HG03196 (cell line): ENCODE measurements at regions not wholly inside any gene's neighbourhood (a gene's known extent, or its start where the extent isn't known, plus 50 kb on each side); places are given as distances from the start of the nearest gene placed in this dataset.

ENCODE experiments used
- ATAC-seq: cut with Tn5 transposase; IDR thresholded peaks from one replicate; pipeline ENCODE4 v1.9.1; 2021; ENCODE audit not compliant: unreplicated experiment

DNA sequence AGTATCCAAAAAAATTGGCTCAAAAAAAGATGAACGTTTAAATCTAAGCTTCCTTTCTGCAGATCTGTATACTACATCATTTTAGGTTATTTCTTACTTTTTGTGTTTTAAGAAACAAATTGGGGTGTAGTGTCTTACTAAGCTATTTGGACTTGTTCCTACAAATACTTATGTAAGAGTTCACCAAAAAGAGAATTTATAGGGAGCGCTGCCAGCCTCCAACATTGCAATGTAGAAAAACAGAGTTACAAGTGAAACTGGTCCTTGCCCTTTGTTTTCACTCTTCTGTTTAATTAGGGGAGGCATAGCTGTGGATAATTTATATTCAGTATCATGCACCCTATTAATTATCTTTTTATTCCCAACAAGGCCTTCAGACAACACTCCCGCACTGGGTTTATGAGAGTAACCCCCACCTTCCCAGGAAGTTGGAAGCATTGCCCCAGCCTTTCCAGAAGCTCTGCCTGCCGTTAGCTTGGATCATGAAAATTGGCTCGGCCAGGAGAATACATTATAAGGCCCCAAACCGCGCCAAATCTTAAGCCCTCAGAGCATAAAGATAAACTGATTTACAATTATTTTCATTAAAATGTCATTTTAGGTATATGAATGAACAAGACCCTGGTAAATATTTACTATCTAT, 261.8 kb upstream of the KLF6 start:
- no peak for ATAC-seq

DNA sequence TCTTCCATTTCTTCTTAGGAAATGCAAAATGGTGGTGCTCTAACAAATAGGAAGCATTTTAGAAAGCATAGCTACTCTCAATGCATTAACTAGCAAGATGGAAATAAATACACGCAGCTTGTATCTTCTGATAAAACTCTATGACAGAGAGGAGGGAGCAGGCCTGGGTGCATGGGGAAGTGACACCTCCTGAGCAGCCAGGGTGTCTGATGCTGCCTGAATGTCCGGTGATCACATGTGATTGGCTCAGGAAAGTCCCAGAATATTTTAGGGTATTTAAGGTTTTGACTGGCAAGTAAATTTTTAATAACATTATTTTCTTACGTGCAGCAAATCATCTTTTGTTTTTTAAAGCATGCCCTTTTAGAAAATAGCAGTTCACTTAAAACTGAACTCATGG, 261.0 kb upstream of the KLF6 start:
- no peak for ATAC-seq

DNA sequence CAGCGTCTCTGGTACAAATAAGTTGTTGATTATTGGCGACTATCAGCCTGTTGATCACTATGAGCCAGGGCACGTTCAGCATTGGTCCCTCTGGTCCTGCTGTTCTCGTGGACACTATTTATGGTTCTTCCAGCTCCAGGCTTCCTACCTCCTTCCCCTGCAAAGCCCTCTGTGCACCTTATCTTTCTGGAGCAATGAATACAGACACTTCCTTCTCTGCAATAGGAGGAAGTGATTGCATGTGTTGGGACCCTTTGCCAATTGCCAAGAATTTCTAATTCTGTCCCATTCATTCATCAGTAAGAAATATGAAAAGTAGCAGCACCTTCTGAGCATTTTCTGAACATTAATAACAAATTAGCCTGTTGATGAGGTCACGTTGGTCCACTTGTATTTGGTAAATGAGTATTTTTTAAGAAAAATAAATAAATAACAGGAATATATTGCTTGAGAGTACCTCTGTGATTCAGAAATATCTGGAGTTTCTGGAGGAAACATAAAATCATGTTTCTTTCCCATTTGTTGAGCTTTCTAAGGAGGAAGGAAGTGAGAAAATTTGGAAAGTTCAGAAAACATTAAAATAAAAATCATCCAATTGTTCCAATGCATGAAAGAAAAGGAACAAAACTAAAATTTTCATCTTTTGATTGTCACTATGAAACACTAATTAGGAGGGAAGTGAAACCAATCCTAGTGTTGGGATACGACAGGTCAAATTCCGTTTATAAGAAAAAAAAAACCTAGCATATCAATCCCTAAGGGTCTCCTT, 259.1 kb upstream of the KLF6 start:
- ATAC-seq, result no peak

DNA sequence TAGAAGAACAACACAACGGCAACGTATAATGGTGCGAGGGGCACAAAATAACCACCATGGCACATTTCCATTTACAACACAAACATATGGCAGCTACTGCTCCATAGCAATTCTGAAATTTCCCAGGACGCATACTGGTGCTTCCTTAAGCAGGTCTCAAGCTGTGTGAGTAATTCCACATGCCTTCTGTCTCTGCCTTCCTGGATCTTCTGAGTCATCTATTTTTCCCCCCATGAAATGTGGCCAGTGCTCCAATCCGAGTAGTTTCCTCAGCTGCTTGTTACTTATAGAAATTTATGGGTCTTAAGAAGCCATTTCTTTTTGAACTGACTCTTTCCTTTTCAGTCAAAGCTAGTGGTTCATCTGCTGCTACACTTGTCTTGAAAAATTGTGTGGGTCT, 256.6 kb upstream of the KLF6 start:
- ATAC-seq, result no peak

DNA sequence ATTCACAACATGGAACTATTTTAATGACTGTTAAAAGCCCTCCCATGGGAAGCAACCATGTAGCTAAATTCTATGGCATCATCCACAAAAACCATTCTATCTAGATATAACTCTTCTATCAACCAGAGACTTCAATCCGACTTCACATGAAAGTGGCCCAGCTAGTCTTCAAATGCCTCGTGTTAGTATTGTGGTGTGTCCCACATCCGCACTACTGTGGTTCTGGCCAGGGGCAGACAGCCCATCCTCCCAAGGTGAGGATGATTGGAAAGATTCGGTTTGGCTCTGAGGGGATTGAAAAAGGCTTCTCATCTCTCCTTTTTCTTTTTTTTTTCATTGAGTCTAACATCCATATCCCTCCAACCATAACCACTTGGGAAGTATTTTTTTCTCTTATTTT, 253.0 kb upstream of the KLF6 start:
- ATAC-seq, result no peak

DNA sequence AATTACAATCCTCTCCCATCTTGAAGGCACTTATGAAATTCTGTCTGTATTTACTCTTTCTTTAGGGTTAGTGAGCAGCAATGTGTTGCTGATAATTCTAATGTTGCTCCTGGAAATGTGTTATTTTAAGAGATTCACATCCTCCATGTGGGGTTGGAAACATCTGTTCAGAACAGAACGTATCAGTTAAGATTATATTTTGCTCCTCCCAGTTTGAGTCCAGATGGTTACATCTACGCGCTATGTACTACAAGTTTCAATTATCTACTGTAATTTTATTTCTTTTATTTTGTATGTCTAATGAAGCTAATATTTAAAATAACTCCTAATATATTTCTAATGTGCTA, 250.6 kb upstream of the KLF6 start:
- no peak for ATAC-seq

DNA sequence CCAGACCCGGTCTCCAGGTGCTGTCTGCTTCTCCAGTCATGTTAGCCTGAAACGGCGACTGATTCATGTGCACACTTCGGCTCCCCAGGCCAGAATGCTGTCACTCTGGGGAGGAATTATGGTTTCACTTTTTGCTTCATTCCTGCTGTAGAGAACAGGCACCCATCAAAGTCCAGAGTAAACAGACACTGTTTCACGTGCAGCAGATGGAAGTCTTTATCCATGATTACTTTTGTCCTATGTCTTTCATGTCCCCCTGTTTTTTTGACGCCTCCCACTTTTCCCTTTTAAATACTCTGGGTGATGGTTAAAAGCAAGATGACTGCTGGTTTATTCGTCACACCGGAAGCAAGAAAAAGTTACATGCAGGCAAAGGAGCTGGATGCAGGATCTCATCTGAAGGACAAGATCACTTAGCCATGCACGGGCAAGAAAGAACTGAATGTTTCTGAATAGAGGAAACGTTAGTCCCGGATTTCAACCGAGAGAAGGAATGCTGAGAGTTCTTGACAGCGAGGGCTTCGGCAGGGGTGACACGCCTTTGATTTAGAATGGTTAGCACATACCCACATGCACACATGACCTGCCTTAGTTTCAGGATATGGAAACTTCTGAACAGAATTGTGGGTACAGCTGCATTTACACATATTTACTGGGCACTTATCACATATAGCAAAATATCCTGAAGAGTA, 250.0 kb upstream of the KLF6 start:
- ATAC-seq, result no peak

DNA sequence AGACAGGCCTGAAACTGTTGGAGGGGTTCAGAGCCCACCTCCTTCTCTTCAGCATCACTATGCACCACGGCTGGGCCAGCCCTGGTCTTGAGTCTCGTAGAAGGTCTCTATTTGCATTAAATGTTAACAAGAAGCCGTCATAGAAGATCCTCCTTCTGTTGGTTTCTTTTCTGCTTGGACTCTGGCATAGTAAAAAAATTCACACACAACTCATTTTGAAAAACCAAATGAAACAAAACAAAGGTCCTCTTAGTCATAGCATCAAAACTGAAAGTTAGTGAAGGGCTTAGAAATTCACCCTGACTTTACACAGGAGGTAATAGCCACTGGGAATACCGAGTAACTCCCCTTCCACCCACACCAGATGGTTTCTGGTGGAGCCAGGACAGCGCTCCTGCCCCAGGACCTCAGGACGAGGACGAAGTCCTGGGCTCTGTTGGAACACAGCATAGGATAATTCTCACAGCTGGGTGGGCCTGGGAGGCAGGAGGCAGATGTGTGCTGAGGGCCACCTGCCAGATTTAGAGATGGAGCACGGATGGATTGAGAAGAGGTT, 248.4 kb upstream of the KLF6 start:
- peak; percentile 89 for ATAC-seq

DNA sequence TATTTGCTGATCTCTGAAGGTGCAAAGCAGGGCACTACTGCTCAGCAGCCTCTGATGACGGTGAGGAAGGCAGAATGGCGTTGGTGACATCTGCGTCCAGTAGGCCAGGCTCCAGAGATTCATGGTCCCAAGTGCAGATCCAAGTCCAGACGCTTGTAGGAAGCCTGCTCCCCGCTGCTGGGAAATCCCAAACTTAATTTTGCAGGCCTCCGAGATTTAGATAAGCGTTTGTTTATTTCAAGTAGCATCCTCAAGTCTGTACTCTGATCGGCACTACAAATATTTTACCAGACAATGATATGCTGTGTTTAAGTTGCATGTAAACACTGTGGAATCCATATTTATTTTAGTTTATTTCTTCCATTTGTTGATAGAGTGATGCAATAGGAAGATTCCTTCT, 244.9 kb upstream of the KLF6 start:
- no peak for ATAC-seq

DNA sequence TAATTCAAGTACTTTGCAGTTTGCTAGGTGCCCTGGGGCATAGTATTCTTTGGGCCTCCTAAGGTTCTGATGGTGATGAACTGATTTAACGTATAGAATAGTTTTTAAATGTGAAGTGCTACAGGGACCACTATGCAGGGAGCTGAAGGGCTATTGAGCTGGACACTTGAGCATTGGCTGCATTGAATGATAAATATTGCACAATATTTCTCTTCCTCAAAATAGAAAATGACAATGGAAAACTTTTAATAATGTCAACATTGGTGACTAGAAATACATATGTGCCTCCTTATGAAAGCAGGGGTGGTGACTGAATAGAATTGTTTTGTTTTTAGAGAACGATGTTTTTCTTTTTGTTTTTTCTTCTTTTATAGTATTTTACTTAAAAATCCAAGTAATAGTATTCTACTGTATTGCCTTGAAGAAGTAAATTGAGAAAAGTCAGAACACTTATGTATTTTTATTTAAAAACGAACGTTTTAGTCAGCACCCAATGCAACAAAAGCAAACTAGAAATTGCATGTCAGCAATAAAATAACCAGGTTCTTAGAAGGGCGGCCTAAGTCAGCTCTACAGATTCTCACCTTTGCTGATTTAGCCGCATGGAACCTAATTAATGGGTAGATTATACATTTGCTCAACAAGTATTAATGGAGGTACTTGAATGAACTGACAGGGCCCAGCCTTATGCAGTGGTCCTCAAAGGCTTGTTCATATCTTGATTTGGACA, 244.0 kb upstream of the KLF6 start:
- no peak for ATAC-seq

DNA sequence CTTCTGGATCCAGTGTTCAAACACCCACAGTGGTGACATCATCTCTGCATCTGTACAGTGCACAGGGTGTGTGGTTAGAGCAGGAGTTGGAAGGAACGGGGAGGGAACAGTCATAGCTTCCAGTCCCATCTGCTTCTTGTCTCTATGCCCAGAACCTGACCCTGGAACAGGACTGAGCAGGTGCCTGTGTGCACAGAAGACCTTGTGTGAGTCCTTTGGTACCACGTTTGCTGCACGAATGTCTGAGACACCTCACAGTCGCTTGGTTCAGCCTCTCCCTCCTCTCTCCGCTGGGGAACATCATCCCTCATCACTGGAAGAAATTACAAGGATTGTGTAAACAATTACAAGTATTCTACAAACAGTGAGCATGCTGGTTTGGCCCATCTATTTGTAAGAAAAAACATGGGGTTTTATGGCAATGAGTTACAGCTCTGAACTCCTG, 243.0 kb upstream of the KLF6 start:
- ATAC-seq, result no peak

DNA sequence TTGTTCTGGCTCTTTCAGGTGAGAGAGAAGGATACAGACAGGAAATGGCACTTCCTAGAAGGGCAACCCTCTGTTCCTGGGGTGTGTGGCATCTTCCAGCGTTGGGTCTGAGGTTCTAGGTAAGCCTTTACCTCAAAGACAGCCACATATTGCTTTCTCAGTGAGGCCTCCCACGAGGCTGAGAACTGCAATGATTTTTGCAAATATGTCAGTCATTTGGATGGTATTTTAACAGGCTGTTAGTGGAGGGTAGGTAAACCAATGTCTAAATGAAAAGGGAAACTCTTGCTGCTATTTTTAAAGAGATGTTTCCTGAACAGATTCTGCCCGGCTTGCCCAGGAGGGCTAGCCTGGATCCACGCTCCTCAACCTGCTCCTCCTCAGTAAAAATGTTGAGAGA, 240.3 kb upstream of the KLF6 start:
- no peak for ATAC-seq

DNA sequence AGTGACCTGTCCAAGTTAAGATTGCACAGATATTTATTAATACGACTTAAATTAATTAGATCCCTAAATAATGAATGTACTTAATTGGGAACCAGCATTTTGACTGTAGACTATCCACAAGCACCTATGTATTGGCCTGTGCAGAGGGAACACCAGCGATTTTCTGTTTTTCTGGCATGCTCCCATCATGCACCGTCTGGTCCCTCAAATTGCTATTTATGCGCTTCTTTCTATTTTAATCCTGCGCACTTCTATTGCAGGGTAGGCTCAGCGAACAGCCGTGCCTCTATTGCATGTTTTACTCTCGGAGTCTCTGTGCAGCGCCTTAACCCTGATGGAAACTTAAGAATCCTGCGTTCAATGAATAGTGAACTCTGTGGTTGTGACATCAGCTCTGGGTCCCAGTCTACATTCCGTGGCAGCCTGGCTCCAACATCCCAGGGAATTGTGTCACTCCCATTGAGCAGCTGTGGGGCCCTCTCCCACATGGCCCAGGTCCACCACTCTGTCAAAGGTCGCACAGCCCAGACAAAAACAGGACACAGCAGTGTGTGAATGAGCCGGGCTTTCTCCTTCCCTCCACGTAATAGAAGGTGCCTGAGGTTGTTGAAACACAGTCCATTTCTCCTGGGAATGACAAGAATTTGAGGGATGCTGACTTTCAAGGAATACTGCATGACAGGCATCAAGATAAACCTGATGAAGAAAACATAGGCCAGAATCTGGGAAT, 239.7 kb upstream of the KLF6 start:
- no peak for ATAC-seq

DNA sequence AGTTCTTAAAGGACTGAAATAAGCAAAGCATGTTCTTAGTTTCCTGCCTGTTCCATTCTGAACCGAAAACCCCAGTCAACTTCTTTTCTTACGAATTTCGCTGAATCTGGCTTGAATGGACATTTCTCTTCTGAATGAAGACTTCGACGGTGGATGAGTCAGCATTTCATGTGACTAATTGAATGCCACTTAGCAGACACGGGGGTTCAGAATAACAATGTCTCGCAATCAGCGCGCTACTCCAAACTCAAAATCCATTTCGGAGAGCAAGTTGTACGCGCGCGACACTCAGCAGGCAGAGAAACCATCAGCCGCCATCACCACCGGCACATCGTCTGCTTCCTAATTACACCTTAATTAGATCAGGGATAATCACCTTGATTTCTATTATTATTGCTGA, 239.0 kb upstream of the KLF6 start:
- no peak for ATAC-seq

DNA sequence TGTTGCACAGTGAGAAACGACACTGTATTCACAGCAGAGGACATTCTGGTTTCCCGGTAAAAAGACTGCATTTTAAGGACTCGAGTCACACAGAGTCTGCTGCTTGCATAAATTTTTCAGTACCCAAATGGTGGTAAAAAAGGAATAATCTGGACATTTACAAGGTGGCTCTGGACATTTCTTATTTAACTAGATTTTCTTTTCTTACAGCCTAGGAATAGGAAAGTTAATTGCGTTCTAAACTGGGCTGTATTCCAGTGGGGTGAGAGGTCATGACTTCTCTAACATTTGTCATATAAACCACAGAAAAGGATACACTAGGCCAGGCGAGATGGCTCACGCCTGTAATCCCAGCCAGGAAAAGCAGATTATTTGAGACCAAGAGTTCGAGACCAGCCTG, 237.5 kb upstream of the KLF6 start:
- ATAC-seq, result no peak

DNA sequence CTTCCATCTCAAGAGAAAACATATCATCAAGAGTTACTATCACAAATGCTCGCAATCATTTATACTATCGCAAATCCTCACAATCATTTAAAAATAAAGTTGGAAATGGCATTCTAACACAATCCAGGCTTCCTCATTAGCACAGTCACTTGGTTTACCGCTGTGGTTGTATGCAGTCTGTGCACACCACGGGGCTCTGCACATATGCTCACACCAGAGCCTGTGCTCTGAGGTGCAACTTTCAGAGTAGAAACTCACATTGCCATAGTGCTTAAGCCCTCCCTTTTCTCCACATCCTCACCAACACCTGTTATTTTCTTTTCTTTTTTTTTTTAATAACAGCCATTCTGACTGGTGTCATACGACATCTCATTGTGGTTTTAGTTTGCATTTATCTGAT, 235.6 kb upstream of the KLF6 start:
- no peak for ATAC-seq

DNA sequence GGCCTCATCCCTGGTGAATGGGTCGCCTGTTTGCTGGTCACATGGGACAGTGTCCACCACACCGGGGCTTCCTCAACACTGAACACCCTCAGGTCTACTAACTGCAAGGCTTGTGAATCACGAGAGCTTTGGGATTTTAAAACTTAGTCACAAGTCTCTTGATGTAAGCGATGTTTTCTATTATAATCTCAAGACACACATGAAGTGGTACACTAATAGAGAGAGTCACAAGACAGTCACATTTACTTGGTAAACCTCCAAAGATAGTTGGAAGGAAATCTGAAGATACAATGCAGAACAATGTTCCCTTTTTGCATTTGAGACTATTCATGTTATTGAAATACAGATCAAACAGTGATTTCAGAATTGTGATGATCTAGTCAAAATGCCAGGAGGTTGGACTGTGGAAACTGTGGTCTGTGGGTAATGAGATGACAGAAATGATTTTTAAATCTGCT, 233.1 kb upstream of the KLF6 start:
- ATAC-seq, result no peak

DNA sequence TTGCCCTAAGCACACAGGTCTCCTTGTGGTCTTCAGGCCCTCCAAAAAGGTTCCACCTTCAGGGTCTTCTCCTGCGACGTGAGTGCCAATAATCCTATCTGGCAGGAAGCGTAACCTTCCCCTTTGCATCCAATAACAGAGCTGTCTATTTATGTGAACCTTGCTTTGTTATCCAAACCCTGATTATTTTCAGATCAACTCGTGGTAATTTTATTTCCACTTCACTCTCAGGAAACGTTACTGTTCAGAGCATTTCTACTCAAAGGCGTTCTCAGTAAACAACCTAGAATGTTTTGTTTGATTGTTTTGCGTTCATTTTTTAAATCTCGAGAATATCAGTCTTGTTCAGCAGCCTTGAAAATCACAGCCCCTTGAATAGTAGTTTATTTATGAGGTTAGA, 232.3 kb upstream of the KLF6 start:
- ATAC-seq, result no peak

DNA sequence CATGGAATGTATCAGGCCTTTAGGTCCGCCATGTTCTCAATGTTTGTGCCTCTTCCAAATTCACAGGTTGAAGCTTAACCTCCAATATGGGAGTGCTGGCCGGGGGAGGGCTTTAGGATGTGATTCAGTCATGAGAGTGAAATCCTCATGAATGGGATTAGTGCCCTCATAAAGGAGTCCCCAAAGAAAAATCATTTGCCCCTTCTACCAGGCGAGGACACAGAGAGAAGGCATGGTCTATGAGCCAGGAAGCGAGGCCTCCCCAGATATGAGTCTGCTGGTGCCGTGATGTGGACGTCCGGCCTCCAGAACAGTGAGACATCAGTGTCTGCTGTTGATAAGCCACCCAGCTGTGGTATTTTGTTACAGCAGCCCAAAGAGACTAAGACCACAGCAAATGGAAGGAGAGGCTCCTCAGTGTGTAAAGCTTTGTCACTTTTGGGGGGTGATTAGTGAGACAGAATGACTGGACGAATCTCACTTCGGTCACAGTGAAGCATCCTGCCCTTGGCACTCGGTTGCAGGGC, 231.3 kb upstream of the KLF6 start:
- ATAC-seq, result no peak

DNA sequence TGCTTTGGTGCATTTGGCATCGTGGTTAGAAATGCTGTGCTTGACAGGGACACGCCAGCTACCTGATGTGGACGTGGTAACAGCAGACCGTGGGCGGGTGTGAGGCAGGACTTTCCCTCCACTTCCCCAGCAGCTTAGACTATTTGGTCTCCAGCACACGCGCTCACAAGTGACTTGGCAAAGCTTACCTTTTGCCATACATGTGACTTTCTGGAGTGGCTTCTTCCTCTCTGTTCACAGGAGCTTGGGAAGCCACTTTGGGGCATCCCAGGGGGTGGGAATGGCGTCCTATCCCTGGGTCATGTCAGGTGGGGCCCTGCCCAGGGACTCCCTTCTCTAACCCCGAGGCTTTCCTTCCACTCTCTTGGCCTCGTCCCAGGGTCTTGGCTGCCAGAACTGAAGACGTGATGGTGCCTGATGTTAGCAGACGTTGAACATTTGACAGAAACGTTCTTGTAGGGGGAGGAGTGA, 228.7 kb upstream of the KLF6 start:
- peak; percentile 46 for ATAC-seq
